Vagina (tissue), 2 donors: ENCODE measurements at regions not wholly inside any gene's neighbourhood (a gene's known extent, or its start where the extent isn't known, plus 50 kb on each side); places are given as distances from the start of the nearest gene placed in this dataset.

Source experiments
- DNase-seq, 2 donors: peaks; one replicate each; pipeline ENCODE4 v3.0.0-alpha.2; 2017; ENCODE audit errors: extremely low spot score in 2 of 2
- H3K27ac ChIP-seq: fragments of 200-600 bp; sonication (generic); one replicate; pipeline ENCODE4 v1.5.1; 2019
- H3K27me3 ChIP-seq: fragments of 200-600 bp; sonication (generic); one replicate; pipeline ENCODE4 v1.5.1; 2019
- H3K36me3 ChIP-seq, 2 donors: fragments of 200-600 bp; sonication (generic); one replicate each; pipeline ENCODE4 v1.5.1; 2017 to 2019
- H3K4me1 ChIP-seq: fragments of 200-600 bp; sonication (generic); one replicate; pipeline ENCODE4 v1.5.1; 2019
- H3K4me3 ChIP-seq, 2 donors: fragments of 200-600 bp; sonication (generic); 1 replicate in 1 of 2; 2 replicates in 1 of 2; pipeline ENCODE4 v1.5.1; 2016 to 2019
- H3K9me3 ChIP-seq: fragments of 200-600 bp; sonication (generic); one replicate; pipeline ENCODE4 v1.5.1; 2019
- POLR2A ChIP-seq, 2 donors: fragments of 450-650 bp; IDR thresholded peaks; one replicate each; pipeline ENCODE4 v1.6.1; 2017; ENCODE audit warnings: antibody characterized with exemption in 2 of 2, mild to moderate bottlenecking in 2 of 2, moderate library complexity in 2 of 2
- POLR2AphosphoS5 ChIP-seq, 2 donors: sonication (generic); formaldehyde crosslinking; IDR thresholded peaks; one replicate each; pipeline ENCODE4 v1.9.0; 2017; ENCODE audit warnings: antibody characterized with exemption in 2 of 2, mild to moderate bottlenecking in 2 of 2, low read depth in 1 of 2; ENCODE audit not compliant: insufficient read depth in 1 of 2
- intact Hi-C: fragments of 100-400 bp; cut with DNase I; formaldehyde crosslinking; loops from one replicate; pipeline ENCODE4 v1.15.1; 2023
- TF ChIP-seq, protein P1 (sequence below), 3 experiments: fragments of 450-650 bp in 2 of 3; fragments of 200-600 bp in 1 of 3; sonication (generic) in 1 of 3; IDR thresholded peaks; one replicate each; pipeline ENCODE4 v1.5.1; 2017 to 2019; ENCODE audit warnings: antibody characterized with exemption in 3 of 3, mild to moderate bottlenecking in 2 of 3, moderate library complexity in 2 of 3

DNA sequence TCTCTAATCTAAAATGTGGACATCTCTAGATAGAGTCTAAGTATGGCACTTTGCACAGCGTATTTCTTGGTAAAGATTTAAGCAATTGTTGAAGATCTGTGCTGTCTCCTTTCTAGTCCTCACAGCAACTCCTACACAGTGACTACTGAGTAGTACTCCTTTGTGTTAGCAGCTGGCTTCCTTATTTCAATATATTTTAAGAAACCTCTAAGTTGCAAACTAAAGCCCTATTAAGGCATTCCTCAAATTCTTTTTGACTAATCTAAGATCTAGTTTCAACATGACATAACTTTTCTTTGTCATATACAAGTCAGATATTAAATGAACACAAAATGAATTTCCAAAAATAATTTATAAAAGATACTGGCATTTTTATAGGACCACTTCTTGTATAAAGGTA is 121.8 kb upstream of the DNAJC10 start:
- no peaks in the 10 kb centered on the region for H3K36me3 ChIP-seq
- intact Hi-C loops = no loop called here
- H3K9me3 ChIP-seq = no peaks in the 10 kb centered on the region
- H3K4me3 ChIP-seq = no peak overlapping the region
- no peaks in the 10 kb centered on the region for H3K4me1 ChIP-seq
- no peak for DNase-seq
- no peaks in the 10 kb centered on the region for H3K27me3 ChIP-seq
- no peak overlapping the region for H3K27ac ChIP-seq
- TF ChIP-seq POLR2AphosphoS5 (IDR thresholded peaks at IDR 0.05; ENCODE audit: insufficient read depth in 1 of 2, low read depth in 1 of 2) (no peak), POLR2A (IDR thresholded peaks at IDR 0.05) (no peak)
- TF ChIP-seq, protein P1, sequence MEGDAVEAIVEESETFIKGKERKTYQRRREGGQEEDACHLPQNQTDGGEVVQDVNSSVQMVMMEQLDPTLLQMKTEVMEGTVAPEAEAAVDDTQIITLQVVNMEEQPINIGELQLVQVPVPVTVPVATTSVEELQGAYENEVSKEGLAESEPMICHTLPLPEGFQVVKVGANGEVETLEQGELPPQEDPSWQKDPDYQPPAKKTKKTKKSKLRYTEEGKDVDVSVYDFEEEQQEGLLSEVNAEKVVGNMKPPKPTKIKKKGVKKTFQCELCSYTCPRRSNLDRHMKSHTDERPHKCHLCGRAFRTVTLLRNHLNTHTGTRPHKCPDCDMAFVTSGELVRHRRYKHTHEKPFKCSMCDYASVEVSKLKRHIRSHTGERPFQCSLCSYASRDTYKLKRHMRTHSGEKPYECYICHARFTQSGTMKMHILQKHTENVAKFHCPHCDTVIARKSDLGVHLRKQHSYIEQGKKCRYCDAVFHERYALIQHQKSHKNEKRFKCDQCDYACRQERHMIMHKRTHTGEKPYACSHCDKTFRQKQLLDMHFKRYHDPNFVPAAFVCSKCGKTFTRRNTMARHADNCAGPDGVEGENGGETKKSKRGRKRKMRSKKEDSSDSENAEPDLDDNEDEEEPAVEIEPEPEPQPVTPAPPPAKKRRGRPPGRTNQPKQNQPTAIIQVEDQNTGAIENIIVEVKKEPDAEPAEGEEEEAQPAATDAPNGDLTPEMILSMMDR (IDR thresholded peaks at IDR 0.05) = no peak

DNA sequence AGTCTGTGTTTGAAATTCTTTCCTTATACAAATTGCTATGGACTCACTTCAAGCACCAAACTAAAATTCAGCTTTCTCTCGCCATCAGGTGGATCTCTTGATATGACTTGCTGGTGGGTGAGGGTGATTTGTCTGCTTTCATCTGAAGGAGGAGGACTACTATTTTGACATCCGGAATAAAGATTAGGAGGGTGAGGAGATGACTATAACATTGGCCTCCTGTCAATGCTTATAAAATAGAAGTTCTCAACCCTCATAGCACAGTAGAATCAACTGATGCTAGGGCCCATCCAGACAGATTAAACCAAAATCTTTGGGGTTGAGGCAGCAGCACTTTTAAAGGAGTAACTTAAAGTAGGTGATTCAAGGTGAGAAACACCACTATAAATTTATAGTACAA is 120.4 kb upstream of the DNAJC10 start:
- no peaks in the 10 kb centered on the region for H3K36me3 ChIP-seq
- no peak overlapping the region for H3K4me3 ChIP-seq
- intact Hi-C loops = no loop called here
- TF ChIP-seq POLR2AphosphoS5 (IDR thresholded peaks at IDR 0.05; ENCODE audit: insufficient read depth in 1 of 2, low read depth in 1 of 2) (no peak), POLR2A (IDR thresholded peaks at IDR 0.05) (no peak)
- TF ChIP-seq, protein P1 (IDR thresholded peaks at IDR 0.05) = no peak
- no peak for DNase-seq
- no peaks in the 10 kb centered on the region for H3K9me3 ChIP-seq
- no peaks in the 10 kb centered on the region for H3K4me1 ChIP-seq
- H3K27ac ChIP-seq = no peak overlapping the region
- no peaks in the 10 kb centered on the region for H3K27me3 ChIP-seq

DNA sequence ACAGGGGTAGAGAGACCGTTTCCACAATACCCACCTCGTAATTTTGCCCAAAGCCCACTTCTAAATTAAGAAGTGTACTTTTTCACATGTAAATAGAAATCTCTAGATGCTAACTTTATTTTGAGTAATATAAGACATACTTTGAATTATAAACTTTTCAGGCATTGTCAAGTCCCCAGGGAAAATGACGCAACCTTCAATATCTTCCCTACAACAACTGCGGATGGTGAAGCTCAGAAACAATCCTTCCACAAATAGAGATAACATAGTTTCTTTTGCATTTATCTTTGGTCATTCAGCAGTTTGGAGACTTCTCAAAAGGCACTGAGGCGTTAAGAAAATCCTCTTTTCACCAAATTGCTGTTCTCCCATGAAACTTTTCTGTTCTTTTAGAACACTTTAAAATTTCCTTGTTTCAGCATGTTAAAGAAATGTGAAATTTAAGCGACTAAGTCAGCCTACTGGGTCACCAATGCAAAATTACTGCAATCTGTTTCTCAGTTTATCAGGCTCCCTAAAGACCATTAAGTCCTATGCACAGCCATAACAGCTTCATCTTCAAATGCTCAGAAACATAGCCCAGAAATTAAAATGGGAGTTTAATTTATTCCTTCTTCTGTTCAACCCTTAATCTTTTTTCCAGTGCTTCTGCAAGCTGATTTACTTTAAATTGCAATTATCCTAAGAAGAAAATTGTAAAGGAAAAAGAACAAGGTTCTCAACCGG is 118.3 kb upstream of the DNAJC10 start:
- H3K4me3 ChIP-seq = no peak overlapping the region
- no peaks in the 10 kb centered on the region for H3K4me1 ChIP-seq
- DNase-seq = no peak
- H3K27me3 ChIP-seq = no peaks in the 10 kb centered on the region
- no peaks in the 10 kb centered on the region for H3K36me3 ChIP-seq
- H3K27ac ChIP-seq = no peak overlapping the region
- intact Hi-C loops = no loop called here
- no peak for TF ChIP-seq POLR2A (IDR thresholded peaks at IDR 0.05)
- no peak for TF ChIP-seq POLR2AphosphoS5 (IDR thresholded peaks at IDR 0.05; ENCODE audit: insufficient read depth in 1 of 2, low read depth in 1 of 2)
- TF ChIP-seq, protein P1 (IDR thresholded peaks at IDR 0.05) = no peak
- no peaks in the 10 kb centered on the region for H3K9me3 ChIP-seq

DNA sequence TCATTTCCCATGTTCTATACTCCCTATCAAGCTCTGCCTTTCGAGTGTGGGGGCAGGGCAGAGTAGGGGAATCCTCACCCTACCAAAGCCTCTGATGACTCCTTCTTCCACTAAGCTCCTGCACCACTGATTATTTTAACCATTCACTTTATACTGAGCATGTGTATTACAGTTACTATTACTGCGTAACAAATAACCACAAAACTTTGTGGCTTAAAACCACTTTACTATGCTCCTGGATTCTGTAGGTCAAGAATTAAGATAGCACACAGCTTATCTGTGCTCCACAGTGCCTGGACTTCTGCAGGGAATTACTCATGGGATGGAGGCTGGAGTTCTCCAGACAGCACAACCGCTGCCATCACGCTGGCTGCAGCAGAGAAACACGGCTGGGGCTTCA is 117.4 kb upstream of the DNAJC10 start:
- TF ChIP-seq, protein P1 (IDR thresholded peaks at IDR 0.05) = no peak
- no peak for TF ChIP-seq POLR2A (IDR thresholded peaks at IDR 0.05)
- no peak for TF ChIP-seq POLR2AphosphoS5 (IDR thresholded peaks at IDR 0.05; ENCODE audit: insufficient read depth in 1 of 2, low read depth in 1 of 2)
- no peaks in the 10 kb centered on the region for H3K9me3 ChIP-seq
- no peak overlapping the region for H3K27ac ChIP-seq
- no peaks in the 10 kb centered on the region for H3K27me3 ChIP-seq
- no peaks in the 10 kb centered on the region for H3K36me3 ChIP-seq
- no peak for DNase-seq
- intact Hi-C loops = no loop called here
- no peak overlapping the region for H3K4me3 ChIP-seq
- H3K4me1 ChIP-seq = no peaks in the 10 kb centered on the region

DNA sequence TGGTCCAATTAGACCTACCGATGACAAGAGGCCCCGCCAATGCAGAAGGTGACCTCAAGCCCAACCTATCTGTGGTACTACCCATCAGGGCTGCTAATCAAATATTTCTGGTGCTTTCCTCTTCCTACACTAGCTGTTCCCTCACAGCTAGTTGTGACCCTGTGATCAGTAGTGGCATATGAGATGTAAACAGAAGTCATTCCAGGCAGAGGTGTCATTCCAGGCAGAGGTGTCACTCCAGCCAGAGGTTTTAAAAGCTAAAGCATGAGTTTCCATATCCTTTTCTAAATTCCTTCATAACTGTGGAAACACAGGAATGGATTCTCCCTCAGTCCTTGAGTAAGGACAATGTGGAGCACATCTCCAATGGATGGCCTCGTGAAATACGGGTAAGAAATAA is 110.9 kb upstream of the DNAJC10 start:
- H3K27me3 ChIP-seq = no peaks in the 10 kb centered on the region
- H3K36me3 ChIP-seq = no peaks in the 10 kb centered on the region
- DNase-seq = no peak
- intact Hi-C loops = no loop called here
- no peaks in the 10 kb centered on the region for H3K4me1 ChIP-seq
- no peak overlapping the region for H3K27ac ChIP-seq
- no peak overlapping the region for H3K4me3 ChIP-seq
- no peaks in the 10 kb centered on the region for H3K9me3 ChIP-seq
- no peak for TF ChIP-seq POLR2A (IDR thresholded peaks at IDR 0.05)
- no peak for TF ChIP-seq POLR2AphosphoS5 (IDR thresholded peaks at IDR 0.05; ENCODE audit: insufficient read depth in 1 of 2, low read depth in 1 of 2)
- TF ChIP-seq, protein P1 (IDR thresholded peaks at IDR 0.05) = no peak
